ENCODE measurements at regions not wholly inside any gene's neighbourhood (a gene's known extent, or its start where the extent isn't known, plus 50 kb on each side); places are given as distances from the start of the nearest gene placed in this dataset.
"Not testable (repeated sequence)": the region's sequence is repeated elsewhere in the genome, so short reads cannot be mapped to it uniquely, and the experiment has no call there.

DNA sequence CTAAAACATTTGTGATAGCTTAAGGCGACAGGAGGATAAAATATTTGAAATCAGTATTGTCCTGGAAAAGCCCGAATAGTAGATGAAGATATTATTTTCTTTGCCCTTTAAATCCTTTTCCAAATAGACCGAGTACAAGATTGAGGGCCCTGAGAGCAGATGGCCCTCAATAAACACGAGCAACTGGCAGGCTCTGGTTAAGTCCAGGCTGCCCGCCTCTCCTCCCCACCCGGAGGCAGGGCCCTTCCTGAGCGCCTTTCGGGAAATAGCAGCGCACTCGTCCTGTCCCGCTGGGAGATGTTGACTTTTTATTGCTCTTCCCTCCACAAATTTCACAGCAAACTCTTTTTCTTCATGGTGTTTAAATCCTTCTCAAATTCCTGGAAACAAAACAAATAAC, 50.8 kb upstream of the MAX start:
- no peak for DNase-seq

DNA sequence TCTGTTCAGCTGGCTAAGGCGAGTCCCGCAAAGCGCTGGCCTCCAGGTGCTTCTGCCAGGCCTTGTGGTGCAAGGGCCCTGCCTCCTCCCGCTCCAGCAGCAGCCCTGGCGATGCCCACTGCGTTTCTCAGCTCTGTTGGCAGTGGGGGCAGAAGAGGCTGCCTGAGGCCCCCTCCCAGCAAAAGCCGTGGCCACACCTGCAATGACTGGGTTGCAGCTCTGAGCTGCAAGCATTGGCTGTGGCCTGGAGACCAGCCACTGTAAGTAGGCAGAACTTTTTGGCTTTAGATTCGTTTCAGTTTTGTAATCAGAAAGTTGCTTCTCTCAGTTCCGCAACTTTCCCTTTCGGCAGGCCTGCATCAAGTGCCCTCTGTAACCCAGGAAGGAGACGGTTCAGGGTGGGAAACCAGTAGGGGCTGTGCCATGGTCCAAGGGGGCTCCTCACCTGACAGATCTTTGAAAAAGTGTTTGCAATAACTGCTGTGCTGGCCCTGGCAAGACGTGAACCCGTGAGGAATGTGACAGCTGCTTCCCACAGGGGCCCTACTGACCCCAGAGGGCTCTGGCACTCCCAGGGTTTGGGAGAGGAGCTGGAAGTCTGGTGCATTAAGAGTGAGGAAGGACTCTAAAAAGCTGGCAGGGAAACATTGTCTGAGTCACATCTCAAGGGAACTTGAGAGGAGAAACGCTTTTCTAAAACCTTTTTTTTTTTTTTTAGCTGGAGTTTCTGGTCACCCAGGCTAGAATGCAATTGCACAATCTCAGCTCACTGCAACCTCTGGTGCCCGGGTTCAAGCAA, 54.5 kb upstream of the MAX start:
- DNase-seq: no peak

DNA sequence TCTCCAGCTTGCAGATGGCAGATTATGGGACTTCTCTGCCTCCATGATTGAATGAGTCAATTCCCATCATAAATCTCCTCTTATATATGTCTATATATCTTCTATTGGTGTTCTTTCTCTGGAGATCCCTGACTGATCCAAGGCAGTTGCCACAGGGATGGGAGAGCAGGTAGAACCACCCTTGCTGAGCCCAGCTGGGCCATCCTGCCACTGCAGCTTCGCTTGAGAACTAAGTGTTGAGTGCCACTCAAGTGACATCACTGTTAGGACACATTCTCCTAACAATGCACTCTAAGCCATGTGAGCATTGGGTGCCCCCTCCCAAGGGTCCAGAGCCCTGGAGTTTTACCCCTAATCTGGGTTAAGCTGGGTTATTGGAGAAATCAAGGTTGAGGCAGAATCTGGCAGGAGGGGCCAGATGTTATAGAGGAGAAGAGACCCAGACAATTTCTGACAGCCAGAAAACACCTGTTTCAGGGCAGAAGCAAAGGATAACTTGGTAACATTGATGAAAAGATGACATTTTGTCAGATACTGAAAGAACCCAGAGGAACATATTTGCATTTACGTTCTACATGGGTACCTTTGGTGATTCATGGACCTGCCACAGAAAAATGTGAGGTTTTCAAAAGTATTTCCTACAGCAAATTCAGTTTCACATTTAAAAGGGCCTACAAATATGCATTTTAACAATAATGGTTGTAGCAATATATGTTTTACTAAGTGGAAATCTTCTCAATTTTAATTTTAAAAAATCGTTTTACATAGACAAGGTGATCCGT, 57.2 kb upstream of the MAX start:
- DNase-seq: no peak

DNA sequence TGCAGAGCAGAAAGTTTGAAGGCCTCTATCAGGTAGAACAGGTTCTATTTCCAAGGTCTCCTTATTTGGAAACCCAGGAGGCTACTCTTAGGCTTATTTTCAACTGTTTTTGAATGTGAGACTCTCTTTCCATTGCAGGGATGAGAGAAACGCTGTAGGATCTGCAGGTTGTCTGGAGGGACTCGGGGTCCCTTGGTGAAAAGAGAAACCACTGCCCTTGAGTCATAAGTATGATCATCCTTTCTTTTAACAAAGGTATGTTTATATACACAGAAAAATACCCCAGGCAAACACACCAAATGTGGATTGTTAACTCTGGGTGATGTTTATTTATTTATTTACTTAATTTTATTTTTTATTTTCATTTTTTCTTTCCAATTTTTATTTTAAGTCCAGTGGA, 57.8 kb upstream of the MAX start:
- no peak for DNase-seq

DNA sequence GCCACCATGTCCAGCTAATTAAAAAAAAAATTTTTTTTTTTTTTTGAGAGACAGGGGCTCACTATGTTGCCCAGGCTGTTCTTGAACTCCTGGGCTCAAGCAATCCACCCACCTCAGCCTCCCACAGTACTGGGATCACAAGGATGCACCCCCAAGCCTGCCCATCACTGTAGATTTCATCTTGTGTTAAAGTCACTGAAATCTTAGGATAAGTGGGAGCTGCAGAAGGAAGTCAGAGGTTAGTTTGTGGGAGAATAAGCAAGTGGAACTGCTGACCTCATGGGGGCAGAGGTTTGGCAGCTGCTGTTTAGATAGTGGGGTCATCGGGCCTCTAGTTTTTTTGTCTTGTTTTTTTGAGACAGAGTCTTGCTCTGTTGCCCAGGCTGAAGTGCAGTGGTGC, 59.7 kb upstream of the MAX start:
- no peak for DNase-seq

DNA sequence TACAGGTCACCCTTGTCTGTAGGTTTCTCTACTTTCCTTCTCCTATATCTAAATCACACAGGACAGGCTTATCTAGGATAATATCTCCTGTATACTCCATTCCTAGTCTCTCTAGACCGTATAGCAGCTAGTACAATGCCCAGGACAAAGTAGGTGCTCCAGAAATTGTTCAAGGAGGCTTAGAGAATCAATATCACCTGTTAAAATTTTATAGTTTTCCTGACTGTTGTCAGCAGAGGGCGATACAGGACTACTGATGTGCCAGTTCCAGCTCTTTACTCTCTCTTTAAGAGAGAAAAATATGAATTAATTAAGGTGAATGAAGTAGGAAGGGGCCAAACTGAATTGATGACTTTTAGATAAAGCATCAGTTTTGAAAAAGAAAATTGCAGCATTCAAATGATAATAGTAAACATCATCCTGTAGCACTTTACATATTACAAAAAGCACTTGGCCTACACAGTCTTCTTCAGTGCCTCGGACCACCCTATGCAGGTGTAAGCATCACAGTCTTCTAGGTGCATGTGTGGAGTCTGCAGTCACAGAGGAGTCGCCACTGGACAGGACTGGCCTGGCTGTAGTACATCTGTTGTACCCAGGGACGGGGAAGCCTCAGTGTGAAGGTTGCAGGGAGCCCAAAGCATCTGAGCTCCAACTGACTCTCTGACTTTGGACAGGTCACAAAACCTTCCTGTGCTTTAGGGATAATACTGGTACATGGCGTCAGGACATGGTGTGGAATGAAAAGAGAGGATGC, 61.9 kb upstream of the MAX start:
- DNase-seq: peak; percentile 44 to 73

DNA sequence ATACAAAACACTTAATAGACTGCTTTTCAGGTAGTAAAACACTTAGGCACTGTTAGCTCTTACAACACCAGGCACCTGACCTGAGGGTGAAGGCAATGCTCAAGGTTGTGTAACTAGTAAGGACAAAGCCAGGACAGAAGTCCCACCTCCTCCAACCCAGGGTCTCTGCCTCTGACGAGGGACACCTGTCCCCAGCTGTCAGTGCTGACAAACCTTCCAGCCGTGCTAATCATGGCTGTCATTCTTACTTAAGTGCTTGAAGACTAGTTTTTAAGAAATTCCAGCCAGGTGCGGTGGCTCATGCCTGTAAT, 62.5 kb upstream of the MAX start:
- no peak for DNase-seq

DNA sequence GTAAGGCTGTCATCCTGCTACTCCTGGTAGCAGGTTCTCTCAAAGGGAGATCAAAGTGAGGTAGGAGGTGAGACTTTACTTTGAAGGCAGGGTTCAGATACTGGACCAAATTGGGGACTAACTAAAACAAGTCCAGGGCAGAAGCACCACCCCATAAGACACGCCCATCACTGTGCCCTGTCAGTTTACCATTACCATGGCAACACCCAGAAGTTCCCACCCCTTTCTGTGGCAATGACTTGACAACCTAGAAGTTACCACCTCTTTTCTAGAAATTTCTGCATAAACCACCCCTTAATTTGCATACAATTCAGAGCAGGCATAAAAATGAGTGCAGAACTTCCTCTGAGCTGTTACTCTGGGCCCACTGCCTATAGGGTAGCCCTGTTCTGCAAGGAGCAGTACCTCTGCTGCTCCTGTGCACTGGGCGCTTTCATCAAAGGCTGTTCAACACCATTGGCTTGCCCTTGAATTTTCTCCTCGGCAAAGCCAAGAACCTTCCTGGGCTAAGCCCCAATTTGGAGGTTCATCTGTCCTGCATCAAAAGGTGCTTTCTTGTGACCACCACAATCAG, 64.8 kb upstream of the MAX start:
- peak in 1 of 2 experiments; percentile 29 for DNase-seq

DNA sequence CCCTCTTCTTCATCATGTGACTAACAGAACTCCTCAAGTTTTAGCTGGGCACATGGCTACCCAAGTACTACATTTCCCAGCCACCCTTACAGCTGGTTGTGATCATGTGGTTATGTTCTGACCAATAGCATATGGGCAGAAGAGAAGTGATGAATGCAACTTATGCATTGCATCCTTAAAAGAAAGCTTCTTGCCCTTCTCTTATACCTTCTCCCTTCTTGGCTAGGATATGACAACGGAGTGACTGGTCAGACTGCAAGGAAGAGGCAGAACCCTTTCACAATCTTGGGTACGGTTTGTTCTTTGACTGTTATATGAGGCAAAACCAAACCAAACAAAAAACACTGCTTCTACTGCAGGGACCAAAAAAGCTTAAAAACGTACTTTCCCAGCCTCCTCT, 66.5 kb upstream of the MAX start:
- no peak for DNase-seq

DNA sequence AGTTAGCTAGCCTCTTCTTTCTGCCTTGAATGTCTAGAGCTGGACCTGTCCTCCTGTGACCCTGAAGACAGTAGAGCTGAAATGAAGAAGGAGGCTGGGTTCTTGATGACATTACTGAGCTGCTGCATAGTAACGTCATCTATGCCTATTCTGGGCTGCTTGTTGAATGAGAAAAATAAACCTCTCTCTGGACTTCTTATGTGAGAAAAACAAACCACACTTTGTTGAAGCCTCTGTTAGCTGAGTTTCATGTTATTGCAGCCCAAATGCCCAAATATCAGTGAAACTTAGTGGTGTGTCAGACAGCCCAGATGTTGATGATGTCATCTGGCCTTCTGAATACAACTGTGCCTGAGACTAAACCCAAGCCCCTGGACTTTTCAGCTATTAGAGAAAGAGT, 67.0 kb upstream of the MAX start:
- DNase-seq: no peak

DNA sequence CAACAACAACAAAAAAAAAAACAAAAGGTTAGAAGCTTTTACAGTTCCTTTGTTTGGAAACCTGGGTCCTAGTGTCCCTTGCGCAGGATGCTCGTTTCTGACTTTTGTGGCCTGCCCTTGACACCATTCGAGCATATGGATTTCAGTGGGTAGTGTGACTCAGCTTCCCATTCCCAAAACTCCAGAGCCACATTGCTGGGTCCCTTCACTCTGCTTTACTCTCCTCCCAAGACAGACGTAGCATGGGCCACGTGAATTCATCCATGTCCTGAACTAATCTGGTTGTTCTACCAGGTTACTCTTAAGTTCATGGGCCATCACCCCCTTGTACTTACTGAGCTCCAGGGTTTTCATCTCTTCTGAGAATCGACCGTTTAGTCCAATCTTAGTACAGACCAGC, 68.0 kb upstream of the MAX start:
- no peak for DNase-seq

DNA sequence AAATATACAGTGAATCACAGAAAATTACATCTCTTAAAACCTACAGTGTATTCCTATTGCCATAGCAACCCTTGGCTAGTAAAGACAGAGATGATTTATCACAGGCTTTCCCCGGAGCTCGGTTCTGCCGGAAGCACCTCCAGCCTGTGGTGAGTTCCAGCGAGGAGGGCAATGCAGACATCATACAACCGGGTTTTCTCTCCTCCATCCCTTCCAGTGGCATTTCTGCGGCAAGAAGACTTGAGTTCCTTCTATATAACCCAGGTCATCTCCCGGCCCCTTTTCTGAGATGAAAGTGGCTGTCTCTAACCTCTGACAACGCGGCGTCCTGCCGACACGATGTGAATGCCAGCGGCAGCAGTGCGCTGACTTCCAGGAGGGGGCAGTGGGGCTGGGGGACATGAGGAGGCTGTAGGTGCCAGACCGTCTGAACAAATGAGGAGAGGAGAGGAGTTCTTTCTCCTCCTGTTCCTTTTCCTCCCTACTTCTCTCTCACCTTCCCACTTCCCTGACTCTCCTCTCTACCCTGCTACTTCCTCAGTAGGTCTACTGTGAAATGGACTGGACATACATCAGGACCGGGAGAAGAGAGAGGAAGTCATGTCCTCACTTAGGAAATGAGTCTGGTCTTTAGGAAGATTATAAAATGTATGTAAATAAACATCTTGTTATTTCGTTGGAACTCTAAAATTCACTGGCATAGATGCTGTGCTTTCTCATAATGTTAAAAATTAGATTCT, 68.6 kb upstream of the MAX start:
- peak; percentile 29 to 65 for DNase-seq

DNA sequence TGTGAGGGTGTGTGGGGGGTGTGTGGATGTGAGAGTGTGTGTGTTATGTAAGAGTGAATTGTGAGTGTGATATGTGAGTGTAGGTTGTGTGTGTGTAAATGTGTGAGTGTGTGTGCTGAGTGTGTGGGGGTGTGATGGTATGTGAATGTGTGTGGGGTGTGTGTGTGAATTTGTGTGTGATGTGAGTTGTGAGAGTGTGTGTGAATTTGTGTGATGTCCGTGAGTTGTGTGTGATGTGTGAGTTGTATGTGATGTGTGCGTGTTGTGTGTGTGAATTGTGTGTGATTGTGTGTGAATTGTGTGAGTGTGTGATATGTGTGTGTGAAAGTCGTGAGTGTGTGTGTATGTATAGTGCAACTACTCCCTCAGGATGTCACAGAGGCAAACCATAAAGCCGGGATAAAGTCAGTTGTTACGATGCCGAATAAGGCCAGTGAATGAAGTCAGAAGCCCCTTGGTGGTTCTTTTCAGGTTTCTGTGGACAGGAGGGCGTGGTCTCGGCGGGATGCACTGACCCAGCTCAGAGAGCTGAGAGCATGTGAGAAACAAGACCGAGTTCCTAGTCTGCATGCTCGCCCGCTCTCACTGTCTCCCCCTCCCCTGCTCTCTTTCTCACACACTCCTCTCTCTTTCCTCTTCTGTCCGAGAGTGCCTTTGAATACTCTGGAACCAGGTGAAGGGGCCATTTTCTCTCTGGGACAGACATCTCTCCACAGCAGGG, 71.8 kb upstream of the MAX start:
- peak in 1 of 2 experiments; percentile 24 for DNase-seq

DNA sequence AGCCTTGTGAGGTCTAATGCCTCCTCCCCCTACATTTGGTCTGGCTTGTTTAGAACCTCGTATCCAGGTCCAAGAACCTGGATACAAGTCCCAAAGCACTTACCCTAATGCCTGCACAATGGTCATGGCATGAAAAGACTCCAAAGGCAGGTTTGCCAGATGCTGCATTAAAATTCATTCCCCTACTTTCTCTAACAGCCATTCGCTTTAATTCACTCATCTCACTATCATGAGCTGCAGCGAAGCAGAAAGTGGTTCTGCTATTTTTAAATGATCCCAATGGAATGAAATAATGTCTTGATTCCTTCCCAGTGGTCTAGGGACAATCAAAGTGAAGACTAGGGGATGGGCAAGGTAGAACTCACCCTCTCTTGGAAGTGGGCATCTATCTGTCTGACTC, 72.5 kb upstream of the MAX start:
- DNase-seq: no peak

DNA sequence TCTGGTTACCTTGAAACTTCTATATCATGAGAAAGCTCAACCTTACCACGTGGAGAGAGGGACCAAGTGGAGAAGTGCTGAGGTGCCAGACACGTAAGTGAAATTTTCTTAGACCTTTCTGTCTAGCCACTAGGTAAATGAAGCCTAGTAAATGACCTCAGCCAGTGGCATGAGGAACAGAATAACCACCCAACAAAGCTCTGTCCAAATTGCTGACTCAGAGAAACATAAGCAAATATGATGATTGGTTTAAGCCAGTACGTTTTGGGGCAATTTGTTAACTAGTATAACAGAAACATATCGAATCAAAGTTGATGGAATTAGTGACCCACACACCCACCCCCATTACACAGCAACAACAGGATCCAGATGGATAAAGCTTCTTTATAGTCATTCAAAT, 75.2 kb upstream of the MAX start:
- no peak for DNase-seq

DNA sequence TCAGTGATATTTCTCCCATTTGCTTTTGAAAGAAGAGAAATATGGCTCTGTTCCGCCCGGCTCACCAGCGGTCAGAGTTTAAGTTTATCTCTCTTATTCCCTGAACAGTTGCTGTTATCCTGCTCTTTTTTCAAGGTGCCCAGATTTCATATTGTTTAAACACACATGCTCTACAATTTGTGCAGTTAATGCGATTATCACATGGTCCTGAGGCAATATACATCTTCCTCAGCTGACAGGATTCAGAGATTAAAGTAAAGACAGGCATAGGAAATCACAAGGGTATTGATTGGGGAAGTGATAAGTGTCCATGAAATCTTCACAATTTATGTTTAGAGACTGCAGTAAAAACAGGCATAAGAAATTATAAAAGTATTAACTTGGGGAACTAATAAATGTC, 76.9 kb upstream of the MAX start:
- not testable (repeated sequence) for DNase-seq

DNA sequence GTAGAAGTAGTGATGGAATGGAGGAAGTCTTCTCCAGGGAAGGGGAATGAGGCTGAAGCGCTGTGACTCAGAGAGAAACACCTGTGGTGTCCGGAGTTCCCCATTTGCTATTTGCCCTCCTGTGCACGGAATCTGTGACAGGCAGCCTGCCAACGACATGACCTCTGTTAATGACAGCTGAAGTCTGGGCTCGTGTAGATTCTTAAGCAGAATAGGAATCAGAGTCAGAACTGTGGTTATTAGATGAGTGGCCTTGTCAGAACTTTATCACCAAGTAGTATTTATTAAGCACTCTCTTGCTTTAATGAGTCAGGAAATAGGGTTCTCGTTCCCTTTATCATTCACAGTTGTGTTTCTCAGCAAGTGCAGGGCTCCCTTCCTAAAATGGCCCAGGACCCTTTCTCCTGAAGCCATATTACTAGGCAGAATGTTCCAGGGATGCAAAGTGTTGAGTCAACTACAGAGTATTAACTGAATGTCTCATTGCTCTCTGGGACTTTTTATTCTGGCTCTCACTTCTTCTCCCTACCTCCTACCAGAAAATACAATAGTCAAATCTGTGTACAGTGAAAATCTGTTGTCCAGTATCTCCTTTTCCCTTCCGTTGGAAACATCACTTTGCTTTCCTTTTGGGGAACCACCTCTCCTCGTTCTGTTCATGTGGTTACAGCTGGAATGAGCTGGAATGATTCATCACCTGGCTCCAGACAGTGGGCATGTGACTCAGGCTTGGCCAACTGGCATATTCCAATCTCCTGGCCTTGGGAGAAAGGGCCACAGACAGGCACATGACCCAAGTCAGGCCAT, 77.8 kb upstream of the MAX start:
- no peak for DNase-seq

DNA sequence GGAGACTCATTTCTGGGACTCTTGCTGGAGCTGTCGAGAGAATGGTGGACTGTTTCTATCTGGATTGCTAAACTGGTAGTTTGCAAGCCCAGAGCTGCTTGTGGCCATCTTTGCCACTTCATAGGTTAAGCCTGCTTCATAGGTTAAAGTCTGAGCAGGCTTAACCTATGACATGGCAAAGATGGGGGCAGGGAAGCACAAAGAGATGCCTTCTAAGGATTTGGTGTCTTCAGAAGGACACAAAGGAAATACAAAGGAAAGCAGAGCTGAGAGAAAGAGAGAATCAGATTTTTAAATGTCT, 78.4 kb upstream of the MAX start:
- no peak for DNase-seq

DNA sequence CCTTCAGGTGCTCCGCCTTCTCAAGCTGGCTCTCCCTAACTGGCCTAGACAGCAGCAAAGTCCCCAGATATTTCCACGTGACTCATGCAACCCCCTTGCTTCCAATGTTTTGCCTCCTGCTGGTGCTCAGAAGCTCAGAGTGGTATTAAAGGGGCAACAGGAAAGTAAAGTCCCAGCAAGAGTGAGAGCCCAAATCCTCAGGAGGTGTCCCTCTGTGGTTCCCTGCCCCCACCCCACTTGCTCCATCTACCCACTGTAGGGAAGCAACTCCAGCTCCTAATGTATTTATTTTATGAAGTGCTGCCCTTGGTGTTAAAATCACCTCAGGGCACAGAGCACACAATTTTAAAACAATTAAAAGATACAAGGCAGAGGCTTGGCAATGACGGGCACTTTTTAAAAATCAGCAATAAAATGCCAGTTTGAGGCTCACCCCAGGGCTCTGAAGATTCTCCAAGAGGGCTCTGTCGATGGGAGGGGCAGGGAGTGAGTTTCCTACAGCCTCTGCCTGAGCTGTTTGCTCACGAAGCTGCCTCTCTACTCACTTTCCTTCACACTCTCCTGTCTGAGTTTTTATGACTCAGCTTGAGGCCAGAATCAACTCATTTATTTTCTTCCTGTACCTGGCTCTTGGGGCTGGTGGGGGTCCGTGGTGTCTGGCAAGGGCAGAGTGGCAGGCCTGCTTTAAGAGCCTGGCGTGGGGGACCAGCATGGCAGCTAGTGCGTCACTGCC, 81.9 kb upstream of the MAX start:
- no peak for DNase-seq

DNA sequence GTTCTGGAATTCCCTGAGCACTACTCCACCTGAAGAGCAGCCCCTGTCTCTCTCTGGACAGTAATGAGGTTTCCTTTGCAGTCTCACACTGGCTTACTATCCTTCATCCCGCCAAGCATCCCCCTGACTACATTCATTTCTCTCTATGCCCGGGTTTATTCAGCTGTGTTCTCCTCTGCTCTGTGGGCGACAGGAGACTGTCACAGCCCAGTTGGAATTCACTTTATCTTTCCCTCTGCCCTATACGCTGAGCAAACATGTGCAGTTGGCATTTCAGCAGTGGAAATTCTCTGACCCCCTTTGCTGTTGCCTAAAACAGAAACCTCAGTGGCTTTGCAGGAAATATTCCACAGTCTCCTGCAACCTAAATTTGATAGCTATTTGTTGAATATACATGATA, 83.5 kb upstream of the MAX start:
- DNase-seq: no peak

DNA sequence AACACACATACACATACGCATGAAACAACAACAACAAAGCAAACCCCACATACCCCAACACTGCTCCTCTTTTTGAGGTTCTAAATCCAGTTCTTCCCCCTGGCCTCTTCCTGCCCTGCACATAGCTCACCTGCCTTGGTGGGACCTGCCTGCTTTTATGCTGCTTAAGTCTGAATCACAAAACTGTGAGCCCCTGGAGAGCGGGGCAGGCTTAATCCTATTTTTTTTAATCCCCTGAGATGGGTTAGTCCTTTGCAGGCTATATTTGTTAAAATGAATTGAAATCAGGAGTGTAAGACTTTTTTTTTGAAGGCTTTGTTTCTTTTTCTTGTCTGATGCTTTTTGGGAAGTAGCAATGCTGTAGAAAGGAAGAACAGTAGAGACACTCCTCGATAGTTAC, 84.6 kb upstream of the MAX start:
- DNase-seq: no peak

Data from NCI-H526 (cell line).